ENCODE measurements at regions not wholly inside any gene's neighbourhood (a gene's known extent, or its start where the extent isn't known, plus 50 kb on each side); places are given as distances from the start of the nearest gene placed in this dataset.
A peak's percentile ranks its signal among the peaks of the same experiment; 100 is the strongest.

DNA sequence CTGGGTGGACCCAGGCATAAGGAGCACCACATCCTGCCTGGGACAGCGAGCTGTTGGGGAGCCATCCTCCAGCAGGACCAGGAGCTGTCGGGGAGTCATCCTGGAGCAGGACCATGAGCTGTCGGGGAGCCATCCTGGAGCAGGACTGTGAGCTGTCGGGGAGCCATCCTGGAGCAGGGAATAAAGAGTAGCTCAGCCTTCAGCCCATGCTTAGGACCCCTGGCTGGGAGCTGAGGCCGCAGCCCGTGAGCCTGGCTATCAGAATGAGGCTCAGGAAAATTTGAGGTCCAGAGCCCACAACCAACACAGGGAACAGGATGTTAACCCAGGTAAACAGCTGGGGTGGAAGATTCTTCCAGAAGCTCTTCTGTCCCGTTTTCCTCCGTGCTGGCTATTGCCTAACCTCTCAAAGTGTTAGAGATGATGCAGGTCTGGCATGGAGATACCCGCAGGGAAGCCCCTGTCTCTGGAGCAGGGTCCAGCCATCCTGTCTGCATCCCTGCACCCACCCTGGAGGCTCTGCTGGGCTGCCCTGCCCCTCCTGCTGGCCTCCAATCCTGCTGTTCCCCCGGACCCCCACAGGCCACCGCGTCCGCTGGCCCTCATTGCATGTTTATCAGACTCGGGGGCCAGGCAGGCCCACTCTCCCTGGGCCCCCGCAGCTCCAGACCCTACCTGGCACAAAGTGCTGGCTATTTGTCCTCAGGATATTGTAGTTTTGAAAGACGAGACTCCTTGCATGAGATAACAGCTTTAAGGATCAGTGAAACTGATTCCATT, 243.5 kb upstream of the MYT1L start:
- DNase-seq = no peak

DNA sequence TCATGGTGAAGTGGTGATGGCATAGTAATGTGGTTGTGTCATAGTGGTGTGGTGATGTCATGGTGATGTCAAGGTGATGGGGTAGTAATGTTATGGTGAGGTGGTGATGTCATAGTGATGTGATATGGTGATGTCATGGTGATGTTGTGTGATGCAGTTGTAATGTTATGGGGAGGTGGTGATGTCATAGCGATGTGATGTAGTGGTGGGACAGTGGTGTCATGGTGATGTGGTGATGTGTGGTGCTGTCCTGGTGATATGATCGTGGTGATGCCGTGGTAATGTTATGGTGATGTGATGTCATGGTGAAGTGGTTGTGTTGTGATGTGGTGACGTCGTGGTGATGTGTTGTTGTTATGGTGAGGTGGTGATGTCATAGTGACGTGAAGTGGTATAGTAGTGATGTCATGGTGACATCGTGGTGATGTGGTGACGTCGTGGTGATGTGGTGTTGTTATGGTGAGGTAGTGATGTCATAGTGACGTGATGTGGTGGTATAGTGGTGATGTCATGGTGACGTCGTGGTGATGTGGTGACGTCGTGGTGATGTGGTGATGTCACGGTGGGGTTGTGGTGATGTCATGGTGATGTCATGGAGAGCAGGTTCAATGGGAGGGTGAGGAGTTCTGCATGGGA, 242.7 kb upstream of the MYT1L start:
- peak; percentile 18 for DNase-seq

DNA sequence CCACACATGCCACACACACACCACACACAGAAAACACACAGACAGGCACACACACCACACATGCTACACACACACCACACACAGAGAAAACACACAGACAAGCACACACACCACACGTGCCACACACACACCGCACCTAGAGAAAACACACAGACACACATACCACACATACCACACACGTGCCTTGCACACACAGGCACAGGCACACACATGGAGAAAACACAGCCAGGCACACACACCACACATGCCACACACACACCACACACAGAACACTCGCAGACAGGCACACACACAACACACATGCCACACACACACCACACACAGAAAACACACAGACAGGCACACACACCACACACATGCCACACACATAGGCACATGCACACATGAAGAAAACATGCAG, 242.1 kb upstream of the MYT1L start:
- DNase-seq = no peak

DNA sequence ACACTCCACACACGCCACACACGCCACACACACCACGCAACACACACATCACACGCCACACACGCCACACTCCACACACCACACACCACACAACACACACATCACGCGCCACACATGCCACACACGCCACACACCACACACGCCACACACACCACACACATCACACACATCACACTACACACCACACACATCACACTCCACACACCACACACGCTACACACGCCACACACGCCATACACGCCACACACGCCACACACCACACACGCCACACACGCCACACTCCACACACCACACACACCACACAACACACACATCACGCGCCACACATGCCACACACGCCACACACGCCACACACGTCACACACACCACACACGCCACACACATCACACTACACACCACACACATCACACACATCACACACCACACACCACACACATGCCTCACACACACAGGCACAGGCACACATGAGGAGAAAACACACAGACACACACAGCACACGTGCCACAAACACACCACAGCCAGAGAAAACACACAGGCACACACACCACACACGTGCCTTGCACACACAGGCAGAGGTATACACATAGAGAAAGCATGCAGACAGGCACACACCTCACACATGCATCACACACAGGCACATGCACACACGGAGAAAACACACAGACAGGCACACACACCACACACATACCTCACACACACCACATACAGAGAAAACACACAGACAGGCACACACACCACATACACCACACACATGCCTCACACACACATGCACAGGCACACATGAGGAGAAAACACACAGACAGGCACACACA, 241.5 kb upstream of the MYT1L start:
- no peak for DNase-seq

DNA sequence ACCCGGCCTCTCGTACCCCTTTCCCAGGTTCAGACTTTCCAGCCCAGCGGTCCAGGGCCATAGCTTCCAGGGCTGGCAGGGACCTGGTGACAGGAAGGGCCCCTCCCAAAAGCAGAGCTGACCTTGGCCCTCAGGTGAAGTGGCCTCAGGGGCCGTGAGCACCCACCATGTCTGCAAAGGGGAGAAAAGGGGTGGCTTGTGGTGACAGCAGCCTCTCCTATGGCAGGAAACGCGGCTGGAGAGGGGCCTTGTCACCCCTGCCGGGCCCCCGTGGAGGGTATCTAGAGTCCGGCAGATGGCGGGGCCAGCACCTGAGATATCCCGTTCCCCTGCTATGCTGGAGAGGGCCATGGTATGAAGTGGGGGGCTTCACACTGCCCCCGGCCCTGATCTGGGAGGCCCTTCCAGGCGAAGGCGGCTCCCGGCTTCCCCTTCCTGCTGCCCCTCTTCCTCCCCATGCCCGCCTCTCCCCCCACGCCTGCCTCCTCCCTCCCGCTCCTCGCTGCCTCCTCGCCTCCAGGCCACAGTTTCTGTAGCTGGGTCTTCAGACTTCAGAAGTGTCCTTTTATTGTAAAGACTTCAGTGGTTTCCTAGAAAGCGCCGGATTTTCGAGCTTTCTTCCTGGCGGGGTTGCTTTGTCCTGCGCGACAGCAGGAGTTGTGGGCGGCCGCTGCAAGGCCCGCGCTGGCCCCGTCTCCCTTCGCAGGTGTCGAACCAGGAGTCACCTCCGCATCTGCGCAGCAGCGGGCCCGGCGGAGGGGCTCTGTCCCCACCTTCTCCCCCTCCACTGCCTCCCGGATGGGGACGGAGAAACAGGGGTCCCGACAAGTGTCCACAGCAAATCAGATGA, 240.5 kb upstream of the MYT1L start:
- DNase-seq = no peak

DNA sequence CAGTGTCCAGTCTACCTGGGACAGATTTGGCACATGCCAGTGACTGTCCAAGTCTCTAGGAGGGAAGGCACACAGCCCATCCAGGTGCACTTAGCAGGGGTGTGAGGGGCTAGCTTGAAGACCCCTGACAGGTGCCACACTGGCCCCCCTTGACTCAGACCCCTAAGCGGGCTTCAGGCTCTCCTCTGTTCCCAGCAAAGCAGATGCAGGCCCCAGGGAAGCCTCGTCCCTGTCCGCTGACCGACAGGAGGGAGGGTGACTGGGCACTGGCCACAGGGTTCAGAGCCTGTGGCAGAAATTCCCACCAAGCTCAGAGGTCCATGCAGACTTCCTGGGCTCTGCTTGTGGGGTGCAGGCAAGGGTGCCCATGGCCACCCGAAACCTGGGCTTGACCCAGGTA, 239.8 kb upstream of the MYT1L start:
- no peak for DNase-seq

DNA sequence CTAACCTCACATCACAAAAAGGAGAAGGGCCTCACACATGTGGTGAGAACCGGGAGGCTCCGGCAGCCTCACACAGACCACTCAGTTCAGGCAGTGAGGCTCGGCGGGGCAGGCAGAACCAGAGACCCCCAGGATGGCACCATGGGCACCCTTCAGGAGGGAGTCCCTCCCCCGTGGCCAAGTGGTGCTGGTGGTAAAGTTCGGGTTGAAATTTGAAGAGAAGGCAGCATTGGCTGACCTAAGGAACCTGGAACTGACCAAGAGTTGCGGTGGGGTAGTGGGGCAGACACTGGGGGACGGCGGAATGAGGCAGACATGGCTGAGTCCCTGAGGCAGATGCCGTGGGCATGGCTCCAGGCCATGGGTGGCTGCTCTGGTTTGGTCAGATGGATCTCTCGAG, 239.3 kb upstream of the MYT1L start:
- no peak for DNase-seq

DNA sequence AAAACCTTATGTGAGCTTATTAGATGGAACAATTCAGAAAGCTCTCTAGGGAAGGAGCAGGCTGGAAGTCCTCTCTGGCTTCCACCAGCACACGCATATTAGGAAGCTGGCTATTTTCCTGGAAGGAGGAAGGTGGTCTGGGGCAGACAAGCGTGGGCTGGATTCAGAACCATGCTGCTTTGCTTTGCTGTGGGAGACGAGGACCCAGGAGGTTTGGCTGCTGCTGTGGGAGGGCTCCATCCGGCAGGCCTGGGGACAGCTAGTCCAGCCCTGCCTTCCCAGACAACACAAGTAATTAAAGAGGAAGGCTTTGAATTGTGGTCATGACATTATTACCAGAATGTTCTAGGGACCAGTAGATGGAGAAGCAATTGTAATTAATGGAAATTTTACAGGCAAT, 238.8 kb upstream of the MYT1L start:
- DNase-seq = no peak

DNA sequence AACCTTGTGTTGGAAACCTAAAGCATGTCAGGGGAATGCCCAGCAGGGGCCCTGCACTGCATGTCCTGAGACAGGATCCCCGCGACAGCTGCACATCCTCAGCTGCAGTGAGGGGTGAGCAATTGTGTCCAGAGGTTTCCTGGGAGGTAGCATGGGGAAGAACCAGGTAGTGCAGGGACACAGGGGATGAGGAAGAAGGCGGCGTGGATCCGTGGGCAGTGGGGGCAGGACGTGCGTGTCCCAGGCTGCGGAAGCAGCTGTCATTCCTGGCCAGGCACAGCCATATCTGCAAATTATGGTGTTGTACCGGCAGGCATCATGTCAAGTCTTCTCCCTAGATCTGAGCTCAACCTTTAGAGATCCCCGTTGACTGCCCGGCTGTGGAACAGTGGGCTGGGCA, 238.2 kb upstream of the MYT1L start:
- no peak for DNase-seq

DNA sequence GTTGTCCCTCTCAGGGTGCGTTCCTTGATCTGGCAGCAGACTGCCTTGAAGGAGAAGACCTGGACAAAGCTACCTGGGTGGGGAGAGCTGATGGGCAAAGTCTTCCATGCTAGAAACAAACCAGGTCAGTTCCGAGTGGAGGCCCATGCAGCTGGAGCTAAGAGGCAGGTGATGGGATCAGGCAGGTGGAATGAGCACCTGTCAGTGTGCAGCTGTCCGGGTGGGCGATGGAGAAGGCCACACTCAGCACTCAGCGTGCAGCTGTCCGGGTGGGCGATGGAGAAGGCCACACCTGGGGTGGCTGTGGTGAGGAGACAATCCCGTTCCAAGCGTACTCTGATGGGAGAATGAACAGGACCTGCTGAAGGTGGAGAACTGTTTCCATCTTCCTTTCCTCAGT, 237.3 kb upstream of the MYT1L start:
- no peak for DNase-seq

DNA sequence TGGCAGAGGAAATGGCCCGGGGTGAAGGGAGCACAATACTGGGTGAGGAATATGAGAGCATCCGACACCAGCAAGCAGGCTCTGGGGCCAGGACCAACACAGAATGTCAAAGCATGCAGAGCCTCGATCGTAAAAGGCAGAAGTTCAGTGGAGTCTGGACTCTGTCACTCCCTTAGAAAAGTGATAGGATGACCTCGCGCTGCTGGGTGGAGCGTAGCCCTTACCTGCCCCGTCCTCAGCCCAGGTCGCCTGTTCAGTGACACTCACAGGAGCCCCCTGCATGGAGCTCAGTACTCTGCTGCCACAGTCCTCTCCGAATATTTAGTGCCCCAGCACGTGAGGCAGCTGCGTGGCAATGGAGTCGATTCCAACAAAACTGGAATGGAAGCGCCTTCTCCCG, 236.7 kb upstream of the MYT1L start:
- DNase-seq = no peak

DNA sequence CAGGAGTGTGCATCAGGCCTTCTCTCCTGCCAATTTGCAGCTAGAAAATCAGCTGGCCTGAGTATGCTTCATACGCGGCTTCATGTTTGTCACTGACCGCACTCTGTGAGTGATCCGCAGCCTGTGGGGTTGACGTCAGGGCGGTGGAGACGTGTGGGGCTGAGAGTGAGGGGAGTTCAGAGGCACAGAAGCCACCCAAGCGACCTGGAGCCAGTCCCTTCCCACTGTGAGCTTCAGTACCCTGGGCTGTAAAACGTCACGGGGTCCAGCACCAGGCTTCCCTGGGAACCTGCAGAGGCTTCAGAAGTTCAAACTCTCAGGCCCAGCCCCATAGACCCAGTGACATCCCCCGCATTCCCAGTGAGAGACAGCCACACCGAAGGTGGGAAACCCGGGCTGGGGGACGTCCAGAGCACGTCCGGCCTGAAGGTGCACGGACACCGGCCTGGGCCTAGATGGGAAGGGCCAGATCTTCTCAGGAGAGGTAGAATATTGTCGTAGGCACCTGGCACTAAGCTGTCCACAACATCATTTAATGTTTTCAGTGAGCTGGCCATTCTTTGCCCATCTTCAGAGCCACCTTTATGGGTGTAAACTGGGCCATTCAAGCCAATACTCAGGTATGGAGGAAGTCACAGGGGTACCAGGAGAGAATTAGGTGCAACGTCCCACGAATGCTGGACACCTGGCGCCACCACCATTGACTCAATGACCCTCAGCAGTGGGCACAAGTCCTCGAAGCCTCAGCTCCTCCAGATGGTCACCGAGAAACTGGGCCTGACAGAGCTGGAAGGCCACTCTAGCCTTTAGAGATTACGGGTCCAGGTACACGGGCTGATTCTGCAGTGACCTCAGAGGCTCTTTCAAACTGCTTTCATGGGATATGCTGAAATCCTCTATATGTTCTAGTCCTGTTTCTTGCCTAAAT, 235.6 kb upstream of the MYT1L start:
- no peak for DNase-seq

DNA sequence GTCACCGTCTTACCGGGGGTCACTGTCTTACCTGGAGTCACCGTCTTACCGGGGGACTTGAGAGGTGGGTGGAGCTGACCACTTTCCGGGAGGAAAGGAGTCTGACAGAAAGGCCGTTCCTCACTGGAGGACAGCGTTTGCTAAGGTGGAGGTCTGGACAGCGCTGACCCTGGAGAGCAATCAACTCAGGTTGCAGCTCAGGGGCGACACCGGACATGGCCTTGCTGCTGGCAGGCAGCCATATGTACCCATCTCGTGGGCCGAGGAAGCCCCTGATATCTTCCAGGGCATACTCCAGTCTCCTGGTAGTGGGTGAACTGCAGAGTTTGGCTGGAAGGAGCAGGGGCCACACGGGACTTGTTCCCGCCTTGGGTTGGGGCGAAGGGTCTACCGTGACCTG, 234.6 kb upstream of the MYT1L start:
- no peak for DNase-seq

DNA sequence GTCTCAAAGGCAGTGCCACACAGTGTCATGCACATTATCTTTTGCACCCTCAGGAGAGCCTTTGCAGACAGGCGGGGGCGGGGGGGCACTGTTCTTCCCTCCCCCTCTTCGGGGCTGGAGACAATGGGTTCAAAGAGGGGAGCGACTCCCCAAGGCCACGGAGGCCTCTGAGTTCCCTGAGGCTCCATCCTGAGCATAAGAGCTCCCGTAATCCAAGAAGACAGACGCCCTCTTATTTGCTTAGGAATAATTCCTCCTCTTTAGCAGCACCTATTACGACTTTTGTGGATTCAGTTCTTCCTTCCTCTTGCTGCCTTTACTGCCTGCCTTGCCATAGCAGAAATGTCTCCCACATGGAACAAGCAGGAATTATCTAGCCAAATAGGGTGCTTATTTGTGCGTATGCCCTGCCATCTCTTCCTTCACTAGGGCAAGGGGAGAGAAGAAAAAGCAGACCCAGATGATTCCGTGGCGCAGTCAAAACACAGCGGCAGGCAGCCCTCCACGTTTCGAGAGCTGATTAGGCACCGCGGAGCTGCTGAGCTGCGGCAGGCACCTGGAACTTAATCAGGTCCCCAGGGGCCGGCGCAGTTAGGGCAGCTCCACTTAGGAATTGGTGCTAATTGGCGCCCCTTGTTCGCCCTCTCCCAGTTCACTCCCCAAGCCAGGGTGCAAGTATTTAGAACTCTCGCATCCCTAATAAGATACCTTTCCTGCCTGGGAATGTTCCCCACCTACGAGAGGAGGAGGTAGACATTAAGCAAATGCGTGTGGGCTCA, 233.4 kb upstream of the MYT1L start:
- no peak for DNase-seq

DNA sequence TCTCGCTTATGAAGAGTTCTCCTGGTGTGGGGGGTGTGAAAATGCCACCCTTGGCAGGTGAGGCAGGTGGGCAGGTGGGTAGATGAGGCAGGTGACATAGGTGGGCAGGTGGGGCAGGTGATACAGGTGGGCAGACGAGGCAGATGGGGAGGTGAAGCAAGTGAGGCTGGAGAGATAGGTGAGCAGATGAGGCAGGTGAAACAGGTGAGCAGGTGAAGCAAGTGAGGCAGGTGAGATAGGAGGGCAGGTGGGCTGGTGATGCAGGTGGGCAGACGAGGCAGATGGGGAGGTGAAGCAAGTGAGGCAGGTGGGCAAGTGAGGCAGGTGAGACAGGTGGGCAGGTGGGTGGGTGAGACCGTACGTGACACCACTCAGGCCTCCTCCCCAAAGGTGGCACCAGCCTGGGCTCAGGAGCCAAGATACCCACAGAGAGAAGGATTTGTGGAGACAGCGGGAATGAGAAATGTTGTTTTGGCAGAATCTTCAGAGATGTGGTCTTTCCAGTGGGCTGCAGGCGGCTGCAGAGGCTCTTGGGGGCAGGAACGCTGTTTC, 232.3 kb upstream of the MYT1L start:
- DNase-seq = no peak

DNA sequence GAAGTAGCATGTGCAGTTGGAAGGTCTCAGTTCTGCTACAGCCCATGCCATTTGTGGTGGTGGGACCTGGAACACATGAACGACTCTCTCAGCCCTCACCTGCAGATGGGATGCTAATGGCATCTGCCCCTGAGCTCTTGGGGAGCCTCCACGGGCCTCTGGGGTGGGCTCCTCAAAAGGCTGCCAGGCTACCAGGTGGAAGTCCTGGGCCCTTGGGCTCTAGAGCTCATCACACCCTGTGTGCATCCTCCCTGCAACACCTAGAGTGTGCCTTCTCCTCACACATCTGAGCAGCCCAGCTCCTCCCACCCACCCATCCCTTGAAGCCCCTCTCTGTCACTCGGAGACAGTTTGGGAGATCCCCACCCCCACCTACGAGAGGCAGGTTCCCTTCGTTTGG, 231.8 kb upstream of the MYT1L start:
- no peak for DNase-seq

DNA sequence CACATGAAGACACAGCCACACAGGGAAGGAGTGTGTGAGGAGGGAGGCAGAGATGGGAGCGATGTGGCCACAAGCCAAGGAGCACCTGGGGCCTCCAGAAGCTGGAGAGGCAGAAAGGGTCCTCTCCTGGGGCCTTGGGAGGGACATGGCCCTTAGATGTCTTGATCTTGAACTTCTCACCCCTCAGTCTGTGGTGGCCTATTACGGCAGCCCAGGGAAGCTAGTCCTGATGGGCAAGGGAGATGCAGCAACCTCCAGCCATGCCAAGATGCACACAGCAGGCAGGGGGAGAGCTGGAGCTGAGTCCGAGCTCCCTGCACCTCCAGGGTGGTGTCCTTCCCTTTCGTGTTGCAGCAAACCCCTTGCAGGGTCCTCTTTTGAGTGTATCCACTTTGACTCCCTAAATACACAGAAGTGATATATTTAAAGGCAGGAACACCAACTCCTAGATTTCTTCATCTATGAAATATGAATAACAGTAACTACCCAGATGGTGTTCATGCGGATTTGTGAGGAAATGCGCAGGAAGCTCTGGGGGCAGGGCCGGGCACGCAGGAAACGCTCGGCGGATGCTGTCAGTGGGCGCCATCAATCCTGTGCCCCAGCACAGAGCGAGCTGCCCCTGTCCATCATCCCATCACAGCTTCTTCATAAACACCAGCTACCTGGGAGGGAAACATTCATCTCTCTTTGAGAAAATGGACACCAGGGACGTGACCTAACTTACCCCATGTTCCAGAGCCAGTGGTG, 230.4 kb upstream of the MYT1L start:
- no peak for DNase-seq

DNA sequence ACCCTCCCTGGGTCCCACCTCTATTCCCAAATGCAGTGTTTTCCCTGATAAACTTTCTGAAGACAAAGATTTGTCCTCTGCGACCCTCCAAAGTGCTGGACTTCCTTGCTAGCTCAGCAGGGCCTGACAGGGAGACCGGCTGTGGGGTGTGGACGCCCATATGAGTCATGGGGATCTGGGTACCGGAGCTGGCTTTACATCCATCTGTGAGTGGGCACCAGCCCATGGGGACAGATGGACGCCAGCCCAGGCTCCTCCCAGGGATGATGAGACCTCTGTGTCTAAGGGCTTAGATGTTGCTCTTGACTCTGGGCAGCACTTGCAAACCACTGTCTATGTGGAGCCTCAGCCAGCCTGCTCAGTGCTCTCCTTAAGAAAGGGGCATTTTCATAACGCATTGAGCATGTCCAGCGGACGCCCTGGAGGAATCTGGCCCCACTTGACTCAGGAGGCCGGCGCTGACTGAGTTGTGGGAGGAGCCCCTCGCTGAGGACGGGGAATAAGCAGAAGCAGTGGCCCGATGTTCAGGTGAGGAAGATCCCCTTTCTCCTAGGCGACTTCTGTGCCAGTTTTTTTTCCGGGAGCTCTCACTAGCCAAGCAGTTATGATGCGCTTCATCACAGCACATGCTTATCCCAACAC, 229.4 kb upstream of the MYT1L start:
- DNase-seq = no peak

DNA sequence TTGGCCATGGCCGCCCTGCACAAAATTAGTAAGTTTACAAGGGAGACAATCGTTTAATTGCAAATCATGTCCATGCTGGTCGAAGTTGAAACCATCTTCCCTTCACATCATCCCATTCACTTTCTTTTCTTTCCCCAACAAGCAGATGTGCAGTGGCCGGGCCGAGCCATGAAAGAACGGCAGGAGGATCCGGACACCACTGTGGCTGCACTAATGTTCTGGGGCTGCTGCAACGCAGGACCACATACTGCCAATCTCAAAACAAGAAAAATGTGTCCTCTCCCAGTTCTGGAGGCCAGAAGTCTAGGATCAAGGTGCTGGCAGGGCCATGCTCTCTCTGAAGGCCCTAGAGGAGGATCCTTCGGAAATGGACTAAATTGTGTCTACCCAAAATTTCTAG, 227.4 kb upstream of the MYT1L start:
- DNase-seq = no peak

DNA sequence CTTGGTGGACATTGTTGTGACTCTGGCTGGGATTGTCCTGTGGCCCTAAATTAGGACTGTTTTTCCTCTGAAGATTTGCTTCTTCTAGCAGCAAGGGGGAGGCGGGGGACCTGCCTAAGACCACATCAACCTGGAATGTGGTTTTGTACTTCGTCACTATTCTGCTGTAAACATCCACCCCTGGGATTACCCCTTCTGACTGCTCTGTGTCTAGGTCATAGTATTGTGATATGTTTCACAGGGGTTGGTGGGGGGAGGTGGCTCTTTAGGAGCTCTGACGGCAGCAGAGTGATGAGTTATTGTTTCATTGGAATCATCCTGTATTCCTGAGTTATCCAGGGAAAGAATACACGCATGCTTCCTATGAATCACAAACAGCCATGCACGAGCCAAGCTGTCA, 226.4 kb upstream of the MYT1L start:
- no peak for DNase-seq

Measured in hematopoietic multipotent progenitor cell treated with erythropoietin and hydrocortisone succinate and interleukin-3 and kit ligand, for 4 days (in vitro differentiated cells).